Ishikawa (cell line): ENCODE measurements at regions not wholly inside any gene's neighbourhood (a gene's known extent, or its start where the extent isn't known, plus 50 kb on each side); places are given as distances from the start of the nearest gene placed in this dataset.

ENCODE experiments used
- MAX ChIP-seq: IDR thresholded peaks from 2 replicates; pipeline ENCODE4 v1.6.1; 2012
- REST ChIP-seq: IDR thresholded peaks from 2 replicates; pipeline ENCODE4 v1.6.1; 2012; ENCODE audit warnings: low read depth, mild to moderate bottlenecking

GRCh38 chr11:32262367-32262766, 171.5 kb downstream of the RCN1 start:
- TF ChIP-seq MAX (no peak), REST (no peak)
